ENCODE measurements at regions not wholly inside any gene's neighbourhood (a gene's known extent, or its start where the extent isn't known, plus 50 kb on each side); places are given as distances from the start of the nearest gene placed in this dataset.

DNA sequence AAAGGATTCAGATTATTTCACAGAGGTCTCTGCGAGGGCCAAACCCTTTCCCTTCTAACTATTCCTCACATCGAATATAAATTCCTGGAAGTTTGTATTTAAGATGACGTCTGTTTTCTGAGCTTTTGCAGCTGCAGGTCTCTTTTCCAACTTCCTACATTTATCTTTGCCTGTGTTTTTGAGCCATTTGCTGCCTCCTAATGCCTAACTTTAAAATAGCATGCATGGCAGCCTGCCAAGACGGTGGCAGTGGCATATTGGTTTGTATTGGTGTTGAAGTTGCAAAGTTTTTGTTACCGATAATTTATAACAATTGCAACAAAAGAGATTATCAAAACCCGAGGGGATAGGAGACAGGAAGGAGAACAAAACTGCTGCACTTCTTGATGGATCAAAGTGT is 187.1 kb upstream of the DNAJC19 start:
- Histone ChIP-seq H3K4me3 (no peak overlapping the region), H3K4me1 (no peaks in the 10 kb centered on the region), H3K36me3 (no peaks in the 10 kb centered on the region), H3K4me2 (no peak overlapping the region), H3K9ac (no peak overlapping the region), H3K27ac (no peak overlapping the region), H3K27me3 (no peaks in the 10 kb centered on the region), H4K20me1 (no peaks in the 10 kb centered on the region), H3K9me3 (replicated peaks in 1 of 11) (no peaks in the 10 kb centered on the region)
- no peak for TF ChIP-seq Cebpa-rat (IDR thresholded peaks at IDR 0.05)

DNA sequence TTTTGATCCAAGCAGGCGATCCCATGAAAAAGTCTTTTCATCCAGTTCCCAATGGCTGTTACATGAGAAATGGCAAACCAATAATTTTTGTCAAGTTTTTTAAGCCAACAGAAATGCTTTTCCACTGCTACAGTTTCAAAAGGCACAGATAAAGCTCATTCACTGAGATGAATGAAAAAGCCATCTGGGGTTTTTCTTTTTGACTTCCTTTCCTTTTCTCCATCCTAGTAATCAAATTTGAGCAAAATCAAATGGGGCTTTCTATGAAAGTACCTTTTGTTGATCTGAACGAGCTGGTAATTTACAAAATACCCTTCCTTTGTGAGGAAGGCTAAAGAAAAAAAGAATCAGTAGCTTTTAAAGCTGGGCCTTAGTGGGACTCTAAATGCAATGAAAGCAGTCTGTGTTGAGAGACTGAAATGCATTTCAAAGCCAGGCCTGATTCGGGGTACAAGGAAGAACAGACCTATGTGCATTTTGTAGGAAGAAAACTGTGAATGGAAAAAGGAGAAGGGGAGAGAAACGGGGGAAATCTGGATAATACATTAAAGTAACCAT is 185.2 kb upstream of the DNAJC19 start:
- Histone ChIP-seq H3K36me3 (no peaks in the 10 kb centered on the region), H4K20me1 (no peaks in the 10 kb centered on the region), H3K4me3 (no peak overlapping the region), H3K27ac (no peak overlapping the region), H3K9me3 (replicated peaks in 1 of 11) (no peaks in the 10 kb centered on the region), H3K4me1 (no peaks in the 10 kb centered on the region), H3K9ac (no peak overlapping the region), H3K27me3 (no peaks in the 10 kb centered on the region), H3K4me2 (no peak overlapping the region)
- no peak for TF ChIP-seq Cebpa-rat (IDR thresholded peaks at IDR 0.05)

DNA sequence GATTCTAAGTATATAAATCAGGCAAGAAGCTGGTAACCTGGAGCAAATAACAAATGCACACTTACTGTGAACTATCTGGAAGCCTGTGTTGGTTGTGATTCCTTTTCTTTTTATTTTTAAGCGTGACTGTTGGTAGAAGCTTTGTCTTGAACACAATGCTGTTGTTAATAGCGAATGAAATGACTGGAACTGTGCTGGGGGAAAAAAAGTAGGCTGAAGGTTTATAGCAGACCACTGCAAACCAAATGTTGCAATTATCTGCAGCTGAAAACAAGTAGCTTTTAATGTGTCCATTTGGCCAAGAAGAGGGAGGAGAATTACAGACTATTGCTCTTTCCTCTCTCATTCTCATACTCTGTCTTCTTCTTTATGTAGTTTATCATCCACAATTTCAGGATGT is 184.5 kb upstream of the DNAJC19 start:
- Histone ChIP-seq H3K9me3 (replicated peaks in 1 of 11) (no peaks in the 10 kb centered on the region), H3K27ac (no peak overlapping the region), H3K9ac (no peak overlapping the region), H3K4me1 (no peaks in the 10 kb centered on the region), H3K27me3 (no peaks in the 10 kb centered on the region), H3K36me3 (no peaks in the 10 kb centered on the region), H3K4me3 (no peak overlapping the region), H4K20me1 (no peaks in the 10 kb centered on the region), H3K4me2 (no peak overlapping the region)
- no peak for TF ChIP-seq Cebpa-rat (IDR thresholded peaks at IDR 0.05)

- no peak for TF ChIP-seq Cebpa-rat (IDR thresholded peaks at IDR 0.05)
- H3K9me3 ChIP-seq (replicated peaks in 1 of 11), result no peaks in the 10 kb centered on the region
- no peak overlapping the region for H3K4me3 ChIP-seq
- no peak overlapping the region for H3K27ac ChIP-seq
- no peak overlapping the region for H3K4me2 ChIP-seq
- no peaks in the 10 kb centered on the region for H4K20me1 ChIP-seq
- H3K4me1 ChIP-seq, result no peaks in the 10 kb centered on the region
- no peaks in the 10 kb centered on the region for H3K27me3 ChIP-seq
- no peaks in the 10 kb centered on the region for H3K36me3 ChIP-seq
- H3K9ac ChIP-seq, result no peak overlapping the region
Measured at GRCh38 chr3:181173227-181173626, 183.7 kb upstream of the DNAJC19 start.

DNA sequence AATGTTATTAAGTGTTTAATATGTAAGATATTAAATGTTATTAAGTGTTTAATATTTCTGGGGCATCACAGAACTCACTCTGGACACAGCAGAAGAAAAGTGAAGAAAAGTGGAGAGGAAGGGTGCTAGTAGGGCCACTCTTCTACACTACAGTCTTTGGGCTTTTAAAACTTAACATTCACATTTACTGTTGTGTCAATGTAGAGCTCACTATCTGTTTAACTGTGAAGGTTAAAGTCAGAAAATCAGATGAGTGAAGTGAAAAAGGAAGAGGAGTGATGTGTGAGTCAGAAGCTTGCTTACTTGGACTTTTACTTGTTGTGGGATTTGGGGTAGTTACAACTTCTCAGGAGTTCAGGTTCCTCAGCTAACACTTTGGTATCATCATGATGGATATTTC is 145.3 kb upstream of the DNAJC19 start:
- Histone ChIP-seq H3K4me3 (no peak overlapping the region), H3K27ac (no peak overlapping the region), H3K4me2 (no peak overlapping the region), H3K27me3 (no peaks in the 10 kb centered on the region), H4K20me1 (no peaks in the 10 kb centered on the region), H3K9ac (no peak overlapping the region), H3K36me3 (no peaks in the 10 kb centered on the region), H3K4me1 (peaks cover 0 to 15% (median 0%) of the 10 kb centered on the region in 10 experiments; a peak in 3 of 20 replicates), H3K9me3 (replicated peaks in 1 of 11) (no peaks in the 10 kb centered on the region)
- no peak for TF ChIP-seq Cebpa-rat (IDR thresholded peaks at IDR 0.05)

DNA sequence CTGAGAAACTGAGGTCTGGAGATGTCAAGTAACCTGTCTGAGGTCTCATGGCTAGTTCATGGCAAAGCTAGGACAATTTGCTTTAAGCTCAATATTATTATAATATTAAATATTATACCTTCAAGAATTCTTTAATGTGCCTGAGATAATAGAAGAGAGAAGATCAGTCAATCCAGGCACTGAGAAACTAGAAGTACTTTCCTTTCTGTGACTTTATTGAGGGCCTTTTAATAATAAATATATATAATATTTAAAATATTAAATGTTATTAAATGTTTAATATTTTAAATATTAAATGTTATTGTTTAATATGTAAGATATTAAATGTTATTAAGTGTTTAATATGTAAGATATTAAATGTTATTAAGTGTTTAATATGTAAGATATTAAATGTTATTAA is 144.3 kb upstream of the DNAJC19 start:
- Histone ChIP-seq H3K27me3 (no peaks in the 10 kb centered on the region), H3K4me2 (no peak overlapping the region), H4K20me1 (no peaks in the 10 kb centered on the region), H3K36me3 (no peaks in the 10 kb centered on the region), H3K9me3 (replicated peaks in 1 of 11) (no peaks in the 10 kb centered on the region), H3K4me3 (no peak overlapping the region), H3K4me1 (peaks cover 0 to 10% (median 0%) of the 10 kb centered on the region in 10 experiments; a peak in 3 of 20 replicates), H3K27ac (no peak overlapping the region), H3K9ac (no peak overlapping the region)
- TF ChIP-seq Cebpa-rat (IDR thresholded peaks at IDR 0.05), result no peak

- TF ChIP-seq Cebpa-rat (IDR thresholded peaks at IDR 0.05), result no peak
- peaks cover 0 to 13% (median 8%) of the 10 kb centered on the region in 11 experiments; a peak in 14 of 22 replicates for H3K9me3 ChIP-seq (replicated peaks in 1 of 11)
- no peak overlapping the region for H3K4me3 ChIP-seq
- H3K27ac ChIP-seq, result no peak overlapping the region
- H3K27me3 ChIP-seq, result no peaks in the 10 kb centered on the region
- no peaks in the 10 kb centered on the region for H3K4me1 ChIP-seq
- no peaks in the 10 kb centered on the region for H4K20me1 ChIP-seq
- no peak overlapping the region for H3K4me2 ChIP-seq
- no peak overlapping the region for H3K9ac ChIP-seq
- H3K36me3 ChIP-seq, result no peaks in the 10 kb centered on the region
Measured at GRCh38 chr3:181105646-181106045, 116.1 kb upstream of the DNAJC19 start.

- no peak for TF ChIP-seq Cebpa-rat (IDR thresholded peaks at IDR 0.05)
- H3K36me3 ChIP-seq, result no peaks in the 10 kb centered on the region
- H3K27ac ChIP-seq, result no peak overlapping the region
- H3K27me3 ChIP-seq, result no peaks in the 10 kb centered on the region
- no peaks in the 10 kb centered on the region for H4K20me1 ChIP-seq
- H3K9ac ChIP-seq, result no peak overlapping the region
- H3K9me3 ChIP-seq (replicated peaks in 1 of 11), result peaks cover 0 to 13% (median 8%) of the 10 kb centered on the region in 11 experiments; a peak in 14 of 22 replicates
- no peaks in the 10 kb centered on the region for H3K4me1 ChIP-seq
- H3K4me3 ChIP-seq, result no peak overlapping the region
- H3K4me2 ChIP-seq, result no peak overlapping the region
Measured at GRCh38 chr3:181103605-181104004, 114.1 kb upstream of the DNAJC19 start.

DNA sequence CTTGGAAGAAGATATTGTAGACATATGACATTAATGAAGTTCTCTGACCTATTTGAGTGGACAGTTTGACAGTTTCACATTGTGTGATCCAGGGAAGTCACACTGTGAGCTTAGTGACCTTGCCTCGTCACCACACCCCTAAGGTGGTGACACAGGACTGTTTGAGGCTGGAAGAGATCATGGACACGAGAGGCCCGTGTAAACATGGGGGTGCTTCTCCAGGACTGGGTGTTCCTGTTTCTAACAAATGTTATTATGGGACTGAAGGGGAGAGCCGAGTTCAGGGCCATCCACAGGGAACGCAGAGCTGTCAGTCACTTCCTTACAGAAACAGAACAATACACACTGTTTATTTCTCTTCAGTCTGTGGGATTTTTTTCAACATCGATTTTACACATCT is 96.5 kb upstream of the DNAJC19 start:
- H3K27ac ChIP-seq, result no peak overlapping the region
- H3K9me3 ChIP-seq (replicated peaks in 1 of 11), result peaks cover 0 to 6% (median 2%) of the 10 kb centered on the region in 11 experiments; a peak in 4 of 22 replicates
- H4K20me1 ChIP-seq, result no peaks in the 10 kb centered on the region
- no peaks in the 10 kb centered on the region for H3K36me3 ChIP-seq
- no peaks in the 10 kb centered on the region for H3K27me3 ChIP-seq
- H3K4me3 ChIP-seq, result no peak overlapping the region
- no peaks in the 10 kb centered on the region for H3K4me1 ChIP-seq
- no peak overlapping the region for H3K4me2 ChIP-seq
- TF ChIP-seq Cebpa-rat (IDR thresholded peaks at IDR 0.05), result no peak
- H3K9ac ChIP-seq, result no peak overlapping the region

- H4K20me1 ChIP-seq, result no peaks in the 10 kb centered on the region
- H3K9ac ChIP-seq, result no peak overlapping the region
- no peaks in the 10 kb centered on the region for H3K9me3 ChIP-seq (replicated peaks in 1 of 11)
- no peaks in the 10 kb centered on the region for H3K4me1 ChIP-seq
- no peak overlapping the region for H3K4me2 ChIP-seq
- TF ChIP-seq Cebpa-rat (IDR thresholded peaks at IDR 0.05), result no peak
- no peaks in the 10 kb centered on the region for H3K36me3 ChIP-seq
- no peaks in the 10 kb centered on the region for H3K27me3 ChIP-seq
- H3K4me3 ChIP-seq, result no peak overlapping the region
- H3K27ac ChIP-seq, result no peak overlapping the region
Measured at GRCh38 chr3:181081930-181082329, 92.4 kb upstream of the DNAJC19 start.
